GM21528 (cell line): ENCODE measurements at regions not wholly inside any gene's neighbourhood (a gene's known extent, or its start where the extent isn't known, plus 50 kb on each side); places are given as distances from the start of the nearest gene placed in this dataset.
"Not testable (repeated sequence)": the region's sequence is repeated elsewhere in the genome, so short reads cannot be mapped to it uniquely, and the experiment has no call there.

Source experiments
- ATAC-seq: cut with Tn5 transposase; IDR thresholded peaks from one replicate; pipeline ENCODE4 v1.9.1; 2021; ENCODE audit warnings: mild to moderate bottlenecking, moderate library complexity; ENCODE audit not compliant: unreplicated experiment, low FRiP score

- ATAC-seq = no peak
Measured at GRCh38 chr2:19623488-19623887, 265.1 kb upstream of the OSR1 start.

GRCh38 chr2:19617257-19617848, 258.9 kb upstream of the OSR1 start:
- ATAC-seq = no peak

- ATAC-seq = not testable (repeated sequence)
Measured at GRCh38 chr2:19615402-19615801, 257.0 kb upstream of the OSR1 start.

GRCh38 chr2:19614066-19614465, 255.6 kb upstream of the OSR1 start:
- ATAC-seq = no peak

GRCh38 chr2:19611491-19612332, 253.3 kb upstream of the OSR1 start:
- ATAC-seq = no peak

GRCh38 chr2:19609266-19609665, 250.8 kb upstream of the OSR1 start:
- no peak for ATAC-seq

- ATAC-seq = no peak
Measured at GRCh38 chr2:19607931-19608771, 249.7 kb upstream of the OSR1 start.

GRCh38 chr2:19607400-19607799, 249.0 kb upstream of the OSR1 start:
- ATAC-seq = no peak

- ATAC-seq = no peak
Measured at GRCh38 chr2:19600982-19601381, 242.6 kb upstream of the OSR1 start.

GRCh38 chr2:19600506-19600905, 242.1 kb upstream of the OSR1 start:
- ATAC-seq = no peak

- no peak for ATAC-seq
Measured at GRCh38 chr2:19598971-19599370, 240.5 kb upstream of the OSR1 start.

GRCh38 chr2:19592197-19592596, 233.8 kb upstream of the OSR1 start:
- no peak for ATAC-seq

GRCh38 chr2:19589791-19590190, 231.4 kb upstream of the OSR1 start:
- no peak for ATAC-seq

- ATAC-seq = no peak
Measured at GRCh38 chr2:19580830-19581229, 222.4 kb upstream of the OSR1 start.

GRCh38 chr2:19580264-19580663, 221.8 kb upstream of the OSR1 start:
- no peak for ATAC-seq

GRCh38 chr2:19579461-19579860, 221.0 kb upstream of the OSR1 start:
- ATAC-seq = no peak

GRCh38 chr2:19577723-19578122, 219.3 kb upstream of the OSR1 start:
- ATAC-seq = no peak

- ATAC-seq = no peak
Measured at GRCh38 chr2:19576411-19576810, 218.0 kb upstream of the OSR1 start.

- no peak for ATAC-seq
Measured at GRCh38 chr2:19575641-19576040, 217.2 kb upstream of the OSR1 start.

GRCh38 chr2:19574778-19575260, 216.4 kb upstream of the OSR1 start:
- ATAC-seq = no peak

- no peak for ATAC-seq
Measured at GRCh38 chr2:19573784-19574183, 215.4 kb upstream of the OSR1 start.
